Iris pigment epithelial cell (primary cell): ENCODE measurements at regions not wholly inside any gene's neighbourhood (a gene's known extent, or its start where the extent isn't known, plus 50 kb on each side); places are given as distances from the start of the nearest gene placed in this dataset.
A peak's percentile ranks its signal among the peaks of the same experiment; 100 is the strongest.

ENCODE experiments used
- DNase-seq: peaks from one replicate; pipeline ENCODE4 v3.0.0-alpha.2; 2011; ENCODE audit warnings: low read depth

DNA sequence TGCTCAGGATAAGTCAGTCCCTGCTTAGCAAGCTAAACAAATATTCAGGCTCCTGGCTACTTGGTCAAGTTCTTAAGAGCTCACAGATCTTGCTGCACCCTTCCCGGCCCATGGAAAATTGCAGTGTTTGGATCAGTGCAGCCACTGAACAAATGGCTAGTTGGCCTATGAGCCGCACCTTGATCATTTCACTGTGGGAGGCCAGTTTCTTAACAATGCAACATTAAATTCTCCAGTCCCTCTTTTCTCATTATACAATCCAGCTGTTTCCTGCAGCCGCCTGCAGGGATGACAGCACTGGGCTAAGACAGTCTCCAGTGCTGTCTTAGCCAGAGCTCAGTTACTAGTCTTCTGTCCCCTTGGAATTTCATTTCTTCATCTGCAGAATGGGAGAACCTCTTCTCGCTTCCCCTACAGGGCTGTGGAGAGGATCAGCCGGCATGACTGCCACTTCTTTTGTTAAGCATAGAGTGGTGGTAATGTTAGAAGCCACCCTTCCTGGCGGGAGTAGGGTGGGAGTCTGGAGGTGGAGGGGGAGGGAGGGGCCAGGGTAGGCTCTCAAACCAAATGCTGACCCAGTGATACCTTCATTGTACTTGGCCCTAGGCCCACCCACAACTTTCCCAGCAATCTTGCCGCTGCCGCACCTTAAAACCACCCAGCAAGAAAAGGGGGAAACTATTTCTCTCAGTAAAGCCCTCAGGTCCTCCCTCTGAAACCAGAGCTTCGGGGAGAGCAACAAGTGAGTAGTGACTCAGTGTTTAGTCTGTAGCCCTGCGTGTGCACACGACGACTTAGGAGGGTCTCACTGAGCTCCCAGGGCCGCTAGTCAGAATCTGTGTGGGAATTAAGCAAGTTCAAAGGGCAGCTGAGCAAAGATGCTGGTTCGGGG lies 145.7 kb downstream of the NUAK1 start:
- DNase-seq = peak; percentile 74

- DNase-seq = no peak
Observed at GRCh38 chr12:105993766-105994555, 144.8 kb downstream of the NUAK1 start.

- DNase-seq = peak; percentile 71
Observed at GRCh38 chr12:105995961-105996431, 142.8 kb downstream of the NUAK1 start.

DNA sequence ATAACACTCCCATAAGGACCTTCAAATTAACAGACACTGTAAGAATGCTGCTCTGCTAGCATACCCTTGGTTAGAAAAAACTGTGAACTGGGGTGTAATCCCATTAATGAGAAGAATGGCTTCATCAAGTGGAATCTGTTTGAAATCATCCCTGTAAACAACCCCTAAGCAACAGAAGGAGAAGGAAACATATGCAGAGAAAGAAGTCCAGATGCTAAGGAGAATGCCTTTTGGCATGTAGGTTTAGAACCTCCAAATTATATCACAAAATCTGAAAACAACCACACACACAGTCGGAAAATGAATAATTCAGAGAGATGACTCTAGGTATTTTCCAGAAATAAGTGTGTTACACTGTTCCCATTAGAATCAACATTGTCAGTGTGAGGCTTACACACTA lies 140.2 kb downstream of the NUAK1 start:
- DNase-seq = no peak

DNA sequence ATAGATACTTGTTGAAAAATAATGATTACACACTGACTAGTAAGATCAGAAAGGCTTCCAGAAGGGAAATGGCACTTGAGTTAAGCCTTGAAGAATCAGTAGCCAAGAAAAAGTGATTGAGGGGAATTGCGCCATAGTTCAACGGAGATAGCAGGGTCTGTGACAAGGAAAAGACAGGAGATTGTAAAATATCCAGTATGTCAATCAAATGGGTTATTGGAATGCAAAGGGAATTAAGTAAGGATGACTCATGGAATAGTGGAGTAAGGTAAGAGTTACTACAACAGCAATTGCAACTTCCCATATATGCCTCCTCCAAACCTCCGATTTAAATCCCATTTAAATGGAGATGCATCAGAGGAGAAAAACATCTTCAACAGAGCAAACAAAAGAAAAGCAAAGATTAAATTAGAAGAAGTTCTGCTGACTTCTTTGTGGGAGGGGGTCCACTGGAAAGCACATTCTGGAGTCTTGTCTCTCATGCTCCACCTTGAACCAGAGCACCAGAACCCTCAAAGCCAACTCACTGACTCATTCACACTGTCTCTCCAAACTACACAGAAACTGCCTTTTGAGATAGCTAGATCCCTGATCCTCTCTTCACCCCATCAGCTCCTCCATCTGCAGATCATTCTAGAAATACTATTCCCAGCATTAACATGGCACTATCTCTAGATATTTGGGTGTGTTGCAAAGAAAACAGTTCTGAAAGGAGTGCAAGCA lies 138.2 kb downstream of the NUAK1 start:
- peak; percentile 48 for DNase-seq

DNA sequence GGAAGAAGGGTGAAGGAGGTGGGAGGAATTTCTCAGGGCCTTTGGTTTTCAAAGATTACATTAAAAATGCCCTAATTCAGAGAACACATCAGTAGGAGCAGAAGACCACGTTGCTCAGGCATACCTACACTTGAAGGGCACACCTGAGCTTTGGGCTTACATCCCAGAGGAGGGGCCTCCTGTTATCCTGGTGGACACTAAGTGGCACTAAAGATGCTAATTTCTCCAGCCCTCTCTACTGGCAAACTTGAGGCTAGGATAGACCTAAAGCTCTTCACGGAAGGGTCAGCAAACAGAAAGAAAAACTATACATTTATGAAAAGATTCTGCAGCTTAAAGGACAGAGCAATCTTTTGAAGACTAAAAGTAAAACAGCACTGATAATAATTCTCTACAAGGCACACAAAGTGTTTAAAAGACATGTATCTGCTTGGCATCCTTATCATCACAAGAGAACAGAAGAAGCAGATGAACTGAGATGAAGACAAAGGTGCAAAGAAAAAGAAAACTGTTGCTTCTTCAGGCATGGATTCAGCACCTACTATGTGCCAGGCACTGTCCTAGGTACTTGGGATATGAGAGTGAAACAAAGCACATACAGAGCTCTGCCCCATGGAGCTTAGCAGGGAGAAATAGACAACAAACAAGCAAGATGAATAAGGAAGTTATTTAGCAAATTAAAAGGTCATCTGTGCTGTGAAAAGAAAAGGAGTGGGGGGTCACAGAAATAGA lies 137.5 kb downstream of the NUAK1 start:
- no peak for DNase-seq

DNA sequence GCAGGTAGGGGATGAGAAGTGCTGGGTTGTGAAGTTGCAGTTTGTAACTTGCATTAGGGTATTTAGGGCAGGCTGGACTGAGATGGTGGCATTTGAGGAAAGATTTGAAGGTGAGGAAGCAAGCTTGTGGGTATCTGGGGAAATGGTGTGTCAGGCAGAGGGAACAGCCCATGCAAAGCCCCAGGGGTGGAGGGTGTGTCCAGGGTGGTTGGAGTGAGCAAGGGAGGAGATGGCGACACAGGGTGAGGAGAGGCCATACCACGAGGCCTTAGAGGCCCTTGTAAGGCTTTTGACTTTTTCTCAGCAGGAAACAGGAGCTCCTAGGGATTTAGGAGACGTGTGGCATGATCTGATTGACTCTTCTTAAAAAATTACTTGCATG lies 136.9 kb downstream of the NUAK1 start:
- no peak for DNase-seq

- DNase-seq = no peak
Observed at GRCh38 chr12:106003297-106003696, 135.5 kb downstream of the NUAK1 start.

- DNase-seq = no peak
Observed at GRCh38 chr12:106004289-106004688, 134.5 kb downstream of the NUAK1 start.

DNA sequence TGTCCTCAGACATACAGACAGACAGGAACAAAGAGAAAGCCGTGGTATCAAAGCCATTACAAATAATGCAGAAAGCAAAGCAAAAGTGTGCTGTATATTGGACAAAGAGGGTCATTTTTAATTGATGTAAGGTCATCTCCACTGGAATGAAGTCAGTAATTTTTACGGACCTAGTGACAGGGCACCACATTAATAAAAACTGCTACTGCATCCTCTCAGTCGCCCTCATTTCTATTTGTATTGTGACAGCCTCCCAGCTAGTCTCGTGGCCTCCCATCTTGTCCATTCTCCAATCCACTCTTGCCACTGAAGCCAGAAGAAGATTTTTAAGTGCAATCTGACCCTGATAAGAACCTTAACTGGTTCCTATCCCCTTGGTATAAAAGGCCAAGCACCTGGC lies 132.4 kb downstream of the NUAK1 start:
- no peak for DNase-seq

DNA sequence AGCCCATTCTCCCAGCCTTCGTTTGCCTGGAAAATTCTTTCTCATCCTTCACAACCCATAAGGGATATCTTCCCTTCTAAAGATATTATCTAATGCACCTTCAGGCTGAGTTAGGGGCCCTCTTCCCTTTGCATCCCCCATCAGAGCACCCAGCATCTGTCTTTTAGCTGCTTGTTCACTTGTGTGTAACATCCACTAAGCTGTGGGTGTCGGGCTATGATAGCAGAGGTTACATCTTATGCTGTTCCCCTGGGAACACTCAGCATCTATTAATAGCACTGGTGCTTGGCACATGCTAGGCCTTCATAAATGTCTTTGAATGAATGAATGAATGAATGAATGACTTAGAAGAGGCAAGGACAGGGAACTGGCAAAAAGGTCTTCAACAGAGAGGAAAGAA lies 131.8 kb downstream of the NUAK1 start:
- DNase-seq = no peak

- peak; percentile 36 for DNase-seq
Observed at GRCh38 chr12:106010741-106011140, 128.0 kb downstream of the NUAK1 start.
